HCT116 (cell line): ENCODE measurements at regions not wholly inside any gene's neighbourhood (a gene's known extent, or its start where the extent isn't known, plus 50 kb on each side); places are given as distances from the start of the nearest gene placed in this dataset.

Source experiments
- CBX3 ChIP-seq: IDR thresholded peaks from 2 replicates; pipeline ENCODE4 v1.6.1; 2012; ENCODE audit warnings: low read depth
- CEBPB ChIP-seq: IDR thresholded peaks from 2 replicates; pipeline ENCODE4 v1.6.1; 2012; ENCODE audit warnings: low read depth
- ELF1 ChIP-seq: IDR thresholded peaks from 2 replicates; pipeline ENCODE4 v1.6.1; 2012; ENCODE audit warnings: low read depth, borderline replicate concordance
- EZH2 ChIP-seq: fragments of 200-600 bp; sonication (generic); IDR thresholded peaks from 2 replicates; pipeline ENCODE4 v1.6.1; 2017; ENCODE audit warnings: antibody characterized with exemption, mixed run types
- POLR2A ChIP-seq: IDR thresholded peaks from 2 replicates; pipeline ENCODE4 v1.7.0; 2011; ENCODE audit warnings: borderline replicate concordance; ENCODE audit not compliant: insufficient read depth, insufficient read length; ENCODE audit errors: extremely low read depth
- POLR2AphosphoS5 ChIP-seq: IDR thresholded peaks from 2 replicates; pipeline ENCODE4 v1.6.1; 2011; ENCODE audit warnings: mild to moderate bottlenecking, low read depth, low read length, moderate library complexity
- RAD21 ChIP-seq: IDR thresholded peaks from 2 replicates; pipeline ENCODE4 v1.6.1; 2012; ENCODE audit warnings: low read depth, mild to moderate bottlenecking
- SIN3A ChIP-seq: IDR thresholded peaks from 2 replicates; pipeline ENCODE4 v1.6.1; 2012; ENCODE audit warnings: low read depth
- SP1 ChIP-seq: IDR thresholded peaks from 2 replicates; pipeline ENCODE4 v1.6.1; 2012; ENCODE audit warnings: low read depth
- TF ChIP-seq, protein P1 (sequence below), 3 experiments: fragments of 200-600 bp in 1 of 3; sonication (generic) in 1 of 3; IDR thresholded peaks in 2 of 3; conservative IDR thresholded peaks in 1 of 3; 2 replicates each; pipeline ENCODE4 v1.5.1; 2012 to 2017; ENCODE audit warnings: low read depth in 2 of 3, low read length in 2 of 3, antibody characterized with exemption in 1 of 3, borderline replicate concordance in 1 of 3, control low read depth in 1 of 3, mild to moderate bottlenecking in 1 of 3, mixed read lengths in 1 of 3, mixed run types in 1 of 3, moderate library complexity in 1 of 3; ENCODE audit not compliant: insufficient read depth in 1 of 3
- TF ChIP-seq, protein P2 (sequence below): IDR thresholded peaks from 2 replicates; pipeline ENCODE4 v1.6.1; 2012; ENCODE audit warnings: low read depth
- TF ChIP-seq, protein P3 (sequence below): IDR thresholded peaks from 2 replicates; pipeline ENCODE4 v1.6.1; 2011; ENCODE audit warnings: mild to moderate bottlenecking, low read length, moderate library complexity; ENCODE audit not compliant: insufficient replicate concordance; ENCODE audit errors: extremely low read depth

DNA sequence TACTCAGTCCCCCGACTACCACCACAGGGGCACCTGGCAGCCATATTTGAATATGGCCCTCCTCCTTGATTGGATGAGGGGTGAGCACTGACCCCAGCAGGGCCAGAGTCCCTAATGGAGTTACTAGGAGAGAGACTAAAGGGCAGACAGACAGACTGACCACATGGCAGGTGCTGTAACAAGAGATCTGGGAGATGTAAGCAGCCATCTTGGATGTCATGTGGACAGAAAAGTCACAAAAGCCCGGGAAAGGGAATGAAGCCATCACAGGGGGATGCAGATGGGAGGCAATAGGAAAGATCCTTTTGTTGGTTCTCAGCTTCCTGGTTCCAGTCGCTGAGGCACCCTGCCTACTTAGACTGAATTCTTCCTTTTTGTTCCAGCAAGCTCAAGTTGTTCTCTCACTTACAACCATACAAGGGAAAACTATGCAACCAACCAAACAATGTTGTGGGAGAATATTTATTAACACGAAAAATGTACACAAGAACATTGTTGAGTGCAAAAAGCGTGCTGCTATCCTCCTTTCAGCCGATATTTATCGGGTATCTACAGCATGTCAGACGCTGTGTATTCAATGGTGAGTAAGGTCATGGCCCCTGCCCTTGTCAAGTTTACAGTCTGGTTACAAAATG is 511.6 kb upstream of the PROK2 start:
- no peak for TF ChIP-seq POLR2AphosphoS5
- TF ChIP-seq, protein P1, sequence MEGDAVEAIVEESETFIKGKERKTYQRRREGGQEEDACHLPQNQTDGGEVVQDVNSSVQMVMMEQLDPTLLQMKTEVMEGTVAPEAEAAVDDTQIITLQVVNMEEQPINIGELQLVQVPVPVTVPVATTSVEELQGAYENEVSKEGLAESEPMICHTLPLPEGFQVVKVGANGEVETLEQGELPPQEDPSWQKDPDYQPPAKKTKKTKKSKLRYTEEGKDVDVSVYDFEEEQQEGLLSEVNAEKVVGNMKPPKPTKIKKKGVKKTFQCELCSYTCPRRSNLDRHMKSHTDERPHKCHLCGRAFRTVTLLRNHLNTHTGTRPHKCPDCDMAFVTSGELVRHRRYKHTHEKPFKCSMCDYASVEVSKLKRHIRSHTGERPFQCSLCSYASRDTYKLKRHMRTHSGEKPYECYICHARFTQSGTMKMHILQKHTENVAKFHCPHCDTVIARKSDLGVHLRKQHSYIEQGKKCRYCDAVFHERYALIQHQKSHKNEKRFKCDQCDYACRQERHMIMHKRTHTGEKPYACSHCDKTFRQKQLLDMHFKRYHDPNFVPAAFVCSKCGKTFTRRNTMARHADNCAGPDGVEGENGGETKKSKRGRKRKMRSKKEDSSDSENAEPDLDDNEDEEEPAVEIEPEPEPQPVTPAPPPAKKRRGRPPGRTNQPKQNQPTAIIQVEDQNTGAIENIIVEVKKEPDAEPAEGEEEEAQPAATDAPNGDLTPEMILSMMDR (IDR thresholded peaks at IDR 0.05 in 2 of 3, conservative IDR thresholded peaks at IDR 0.05 in 1 of 3; ENCODE audit: borderline replicate concordance in 1 of 3, insufficient read depth in 1 of 3, low read depth in 2 of 3, low read length in 2 of 3) = no peak
- TF ChIP-seq, protein P2, sequence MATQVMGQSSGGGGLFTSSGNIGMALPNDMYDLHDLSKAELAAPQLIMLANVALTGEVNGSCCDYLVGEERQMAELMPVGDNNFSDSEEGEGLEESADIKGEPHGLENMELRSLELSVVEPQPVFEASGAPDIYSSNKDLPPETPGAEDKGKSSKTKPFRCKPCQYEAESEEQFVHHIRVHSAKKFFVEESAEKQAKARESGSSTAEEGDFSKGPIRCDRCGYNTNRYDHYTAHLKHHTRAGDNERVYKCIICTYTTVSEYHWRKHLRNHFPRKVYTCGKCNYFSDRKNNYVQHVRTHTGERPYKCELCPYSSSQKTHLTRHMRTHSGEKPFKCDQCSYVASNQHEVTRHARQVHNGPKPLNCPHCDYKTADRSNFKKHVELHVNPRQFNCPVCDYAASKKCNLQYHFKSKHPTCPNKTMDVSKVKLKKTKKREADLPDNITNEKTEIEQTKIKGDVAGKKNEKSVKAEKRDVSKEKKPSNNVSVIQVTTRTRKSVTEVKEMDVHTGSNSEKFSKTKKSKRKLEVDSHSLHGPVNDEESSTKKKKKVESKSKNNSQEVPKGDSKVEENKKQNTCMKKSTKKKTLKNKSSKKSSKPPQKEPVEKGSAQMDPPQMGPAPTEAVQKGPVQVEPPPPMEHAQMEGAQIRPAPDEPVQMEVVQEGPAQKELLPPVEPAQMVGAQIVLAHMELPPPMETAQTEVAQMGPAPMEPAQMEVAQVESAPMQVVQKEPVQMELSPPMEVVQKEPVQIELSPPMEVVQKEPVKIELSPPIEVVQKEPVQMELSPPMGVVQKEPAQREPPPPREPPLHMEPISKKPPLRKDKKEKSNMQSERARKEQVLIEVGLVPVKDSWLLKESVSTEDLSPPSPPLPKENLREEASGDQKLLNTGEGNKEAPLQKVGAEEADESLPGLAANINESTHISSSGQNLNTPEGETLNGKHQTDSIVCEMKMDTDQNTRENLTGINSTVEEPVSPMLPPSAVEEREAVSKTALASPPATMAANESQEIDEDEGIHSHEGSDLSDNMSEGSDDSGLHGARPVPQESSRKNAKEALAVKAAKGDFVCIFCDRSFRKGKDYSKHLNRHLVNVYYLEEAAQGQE = no peak
- no peak for TF ChIP-seq SP1
- no peak for TF ChIP-seq CBX3
- no peak for TF ChIP-seq POLR2A
- TF ChIP-seq CEBPB = no peak
- no peak for TF ChIP-seq RAD21
- TF ChIP-seq, protein P3, sequence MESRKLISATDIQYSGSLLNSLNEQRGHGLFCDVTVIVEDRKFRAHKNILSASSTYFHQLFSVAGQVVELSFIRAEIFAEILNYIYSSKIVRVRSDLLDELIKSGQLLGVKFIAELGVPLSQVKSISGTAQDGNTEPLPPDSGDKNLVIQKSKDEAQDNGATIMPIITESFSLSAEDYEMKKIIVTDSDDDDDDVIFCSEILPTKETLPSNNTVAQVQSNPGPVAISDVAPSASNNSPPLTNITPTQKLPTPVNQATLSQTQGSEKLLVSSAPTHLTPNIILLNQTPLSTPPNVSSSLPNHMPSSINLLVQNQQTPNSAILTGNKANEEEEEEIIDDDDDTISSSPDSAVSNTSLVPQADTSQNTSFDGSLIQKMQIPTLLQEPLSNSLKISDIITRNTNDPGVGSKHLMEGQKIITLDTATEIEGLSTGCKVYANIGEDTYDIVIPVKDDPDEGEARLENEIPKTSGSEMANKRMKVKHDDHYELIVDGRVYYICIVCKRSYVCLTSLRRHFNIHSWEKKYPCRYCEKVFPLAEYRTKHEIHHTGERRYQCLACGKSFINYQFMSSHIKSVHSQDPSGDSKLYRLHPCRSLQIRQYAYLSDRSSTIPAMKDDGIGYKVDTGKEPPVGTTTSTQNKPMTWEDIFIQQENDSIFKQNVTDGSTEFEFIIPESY = no peak
- no peak for TF ChIP-seq EZH2
- TF ChIP-seq ELF1 = no peak
- no peak for TF ChIP-seq SIN3A
